HG03135 (cell line): ENCODE measurements at regions not wholly inside any gene's neighbourhood (a gene's known extent, or its start where the extent isn't known, plus 50 kb on each side); places are given as distances from the start of the nearest gene placed in this dataset.
"Not testable (repeated sequence)": the region's sequence is repeated elsewhere in the genome, so short reads cannot be mapped to it uniquely, and the experiment has no call there.

ENCODE experiments used
- ATAC-seq: cut with Tn5 transposase; IDR thresholded peaks from one replicate; pipeline ENCODE4 v1.9.1; 2021; ENCODE audit warnings: mild to moderate bottlenecking, moderate library complexity; ENCODE audit not compliant: unreplicated experiment

DNA sequence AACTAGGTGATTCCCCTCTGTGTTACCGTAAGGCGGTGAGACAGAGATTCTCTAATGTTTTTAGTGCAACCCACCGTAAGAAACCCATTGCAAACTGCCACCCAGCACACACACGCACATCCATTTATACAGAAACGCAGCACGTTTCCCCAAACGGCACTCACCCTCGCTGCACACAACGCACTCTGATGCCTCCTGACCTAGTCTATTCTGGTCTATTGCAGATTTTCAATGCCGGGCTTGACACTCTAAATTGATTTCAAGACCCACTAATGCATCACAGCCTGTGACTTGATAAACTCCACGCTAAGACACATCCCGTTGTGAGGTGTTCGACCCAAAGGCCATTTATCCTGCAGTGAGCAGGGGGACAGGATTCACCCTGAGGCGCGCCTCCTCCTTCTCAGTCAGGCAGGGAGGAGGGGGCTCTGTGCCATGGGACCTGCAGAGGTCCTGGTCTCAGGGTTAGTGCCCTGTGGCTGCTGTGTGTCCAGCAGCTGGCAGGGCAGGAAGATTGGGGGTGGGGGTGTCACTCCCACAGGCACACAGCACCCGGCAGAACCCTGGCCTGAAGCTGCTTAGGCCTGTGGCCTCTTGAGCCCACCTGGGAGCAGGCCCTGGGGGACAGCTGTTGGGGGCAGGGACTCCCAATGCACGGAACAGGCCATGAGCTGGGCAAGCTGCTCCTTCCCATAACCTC, 335.6 kb downstream of the PREX1 start:
- ATAC-seq, result no peak

DNA sequence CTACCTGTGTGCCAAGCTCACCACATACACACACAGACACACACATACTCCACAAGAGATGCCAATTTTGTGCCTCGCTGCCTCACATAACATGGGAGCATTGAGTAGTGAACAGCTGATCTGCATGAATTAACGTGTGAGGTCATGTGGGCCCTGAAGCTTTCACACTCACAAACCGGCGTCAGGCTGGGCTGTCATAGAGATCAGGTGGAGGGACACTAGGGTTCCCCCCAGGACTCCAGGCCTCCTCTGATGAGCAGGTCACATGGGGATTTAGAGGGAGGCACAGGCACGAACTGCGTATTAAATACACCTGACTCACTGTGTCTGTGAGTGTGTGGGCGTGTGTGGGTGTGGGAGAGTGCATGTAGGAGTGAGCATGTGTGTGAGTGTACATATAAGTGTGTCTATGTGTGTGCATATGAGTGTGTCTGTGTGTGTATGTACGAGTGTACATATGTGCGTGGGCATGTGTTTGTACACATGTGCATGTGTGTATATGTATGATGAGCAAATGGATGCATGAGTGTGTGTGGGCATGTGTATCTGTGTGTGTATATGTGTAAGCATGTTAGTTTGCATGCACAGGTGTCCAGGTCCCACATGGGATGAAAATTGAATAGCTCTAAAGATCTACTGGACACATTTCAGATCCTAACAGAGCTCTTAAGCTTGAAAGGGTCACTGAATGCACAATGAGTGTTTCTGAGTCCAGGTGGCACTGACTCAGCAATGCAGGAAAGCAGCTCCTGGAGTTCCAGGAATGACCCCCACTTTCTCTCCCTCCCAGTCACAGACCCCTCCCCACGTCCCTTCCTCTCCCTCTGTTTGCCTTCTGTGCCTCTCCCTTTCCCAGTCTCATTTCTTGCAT, 336.6 kb downstream of the PREX1 start:
- no peak for ATAC-seq

DNA sequence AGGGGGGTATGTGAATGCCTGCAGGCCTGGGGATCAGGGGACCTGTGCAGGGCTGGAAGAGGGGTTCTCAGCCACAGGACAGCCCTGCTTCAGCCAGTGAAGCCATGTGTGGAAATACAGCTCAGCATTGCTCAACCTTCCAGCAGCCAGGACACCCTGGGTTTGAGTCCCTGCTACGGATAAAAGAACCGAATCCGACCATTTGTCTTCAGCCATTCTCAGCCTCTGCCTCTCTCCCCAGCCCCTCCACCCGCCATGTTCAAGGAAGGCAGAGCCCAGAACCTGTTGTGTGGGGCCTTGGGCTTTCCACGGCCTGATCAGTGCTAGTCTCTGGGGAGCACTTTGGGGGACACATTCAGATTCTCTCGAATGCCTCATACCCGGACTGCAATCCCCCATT, 337.5 kb downstream of the PREX1 start:
- not testable (repeated sequence) for ATAC-seq

DNA sequence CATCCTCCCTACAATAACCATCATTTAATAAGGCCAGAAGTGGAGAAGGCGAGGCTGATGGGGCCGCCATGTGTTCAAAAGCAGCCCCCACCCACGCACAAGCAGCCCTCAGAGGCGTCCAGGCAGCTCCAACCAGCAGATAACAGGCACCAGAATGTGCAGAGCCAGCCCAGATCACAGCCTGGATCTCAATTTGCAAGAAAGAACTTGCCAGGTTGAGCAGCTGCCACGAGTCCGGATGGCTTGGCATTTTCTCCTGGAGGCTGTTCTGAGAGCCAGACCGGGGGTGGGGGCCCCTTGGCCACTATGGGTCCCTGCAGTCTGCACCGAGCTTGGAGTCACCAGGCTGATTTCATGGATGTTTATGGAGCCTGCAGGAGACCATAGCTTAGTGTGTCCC, 338.1 kb downstream of the PREX1 start:
- ATAC-seq, result no peak

GRCh38 chr20:48489046-48489463, 338.7 kb downstream of the PREX1 start:
- ATAC-seq, result no peak

DNA sequence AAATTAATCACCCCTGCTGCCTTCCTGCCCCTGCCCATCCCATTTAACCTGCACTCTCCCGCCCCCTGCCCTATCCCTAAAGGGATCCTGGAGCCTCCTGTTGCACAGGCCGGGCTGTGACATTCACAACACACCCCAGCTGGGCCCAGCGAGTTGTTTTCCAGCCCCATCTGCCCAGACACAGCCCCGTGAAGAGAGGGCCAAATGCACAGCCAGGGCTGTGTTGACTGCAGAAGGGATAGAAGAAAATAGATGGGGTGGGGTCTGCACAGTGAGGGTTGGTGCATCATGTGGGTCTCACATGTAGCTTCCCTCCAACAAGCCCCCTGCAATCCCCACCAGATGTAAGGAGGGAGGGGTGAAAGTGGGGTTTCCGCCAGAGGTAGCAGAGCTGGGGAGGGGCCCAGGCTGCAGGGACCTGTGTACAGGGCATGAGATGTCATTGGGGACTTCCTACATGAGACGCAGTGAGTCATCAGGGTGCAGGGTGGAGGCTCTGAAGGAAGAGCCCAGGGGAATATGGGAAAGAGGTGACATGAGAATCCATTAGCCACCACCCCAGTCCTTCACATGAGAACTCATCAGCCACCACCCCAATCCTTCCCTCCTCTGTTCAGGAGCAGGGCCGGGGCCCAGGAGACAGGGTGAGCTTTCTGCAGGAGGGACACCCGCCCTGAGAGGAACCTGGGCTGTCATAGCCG, 339.3 kb downstream of the PREX1 start:
- ATAC-seq, result not testable (repeated sequence)

DNA sequence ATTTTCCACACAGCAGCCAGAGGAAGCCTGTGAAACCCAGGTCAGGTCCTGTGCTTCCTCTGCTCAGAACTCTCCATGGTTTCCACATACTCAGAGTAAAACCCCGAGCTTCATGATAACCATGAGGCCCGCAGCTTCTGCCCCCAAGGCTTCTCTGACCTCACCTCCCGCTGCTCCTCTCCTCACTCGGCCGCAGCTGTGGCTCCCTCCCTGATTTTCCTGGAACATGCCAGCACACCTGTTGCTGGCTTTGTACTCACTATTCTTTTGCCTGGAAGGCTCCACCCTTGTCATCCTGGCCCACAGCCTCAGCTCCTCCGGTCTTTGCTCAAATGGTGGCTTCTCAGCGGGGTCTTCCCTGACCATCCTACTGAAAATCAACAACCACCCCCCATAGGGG, 341.7 kb downstream of the PREX1 start:
- no peak for ATAC-seq

DNA sequence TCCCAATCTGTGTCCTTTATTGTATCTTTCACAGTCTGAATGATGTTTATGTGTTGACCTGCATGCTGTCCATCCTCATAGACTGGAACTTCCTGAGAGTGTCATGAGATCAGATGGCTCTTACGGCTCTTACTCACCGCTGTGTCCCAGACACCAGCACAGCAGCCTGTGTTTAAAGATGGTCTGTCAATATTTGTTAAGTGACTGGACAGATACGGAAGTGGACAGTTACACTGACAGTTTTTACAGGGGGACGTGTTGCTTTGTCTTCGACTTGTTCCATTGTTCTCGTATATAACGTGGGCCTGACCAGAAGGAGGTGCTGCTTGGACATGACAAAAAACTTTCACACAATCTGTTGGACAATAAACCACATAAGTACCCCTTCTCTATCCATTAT, 342.6 kb downstream of the PREX1 start:
- ATAC-seq, result not testable (repeated sequence)

GRCh38 chr20:48483334-48484066, 344.3 kb downstream of the PREX1 start:
- ATAC-seq, result no peak

DNA sequence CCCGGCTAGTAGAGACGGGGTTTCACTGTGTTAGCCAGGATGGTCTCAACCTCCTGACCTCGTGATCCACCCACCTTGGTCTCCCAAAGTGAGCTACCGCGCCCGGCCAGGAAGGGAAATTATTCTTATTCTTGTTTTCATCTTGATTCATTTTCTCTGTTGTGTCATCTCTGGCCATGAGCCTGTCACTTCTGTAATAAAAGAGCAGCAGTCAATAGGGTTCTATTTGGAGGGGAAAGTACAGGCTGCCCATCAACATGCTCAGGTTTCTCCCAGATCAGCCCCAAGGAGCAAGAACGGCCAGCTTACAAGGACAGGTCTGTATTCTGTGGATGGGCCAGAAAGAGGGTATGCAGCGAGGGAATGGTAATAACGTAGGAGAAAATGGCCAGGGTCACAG, 345.0 kb downstream of the PREX1 start:
- no peak for ATAC-seq

- no peak for ATAC-seq
Observed at GRCh38 chr20:48480216-48480772, 347.5 kb downstream of the PREX1 start.

DNA sequence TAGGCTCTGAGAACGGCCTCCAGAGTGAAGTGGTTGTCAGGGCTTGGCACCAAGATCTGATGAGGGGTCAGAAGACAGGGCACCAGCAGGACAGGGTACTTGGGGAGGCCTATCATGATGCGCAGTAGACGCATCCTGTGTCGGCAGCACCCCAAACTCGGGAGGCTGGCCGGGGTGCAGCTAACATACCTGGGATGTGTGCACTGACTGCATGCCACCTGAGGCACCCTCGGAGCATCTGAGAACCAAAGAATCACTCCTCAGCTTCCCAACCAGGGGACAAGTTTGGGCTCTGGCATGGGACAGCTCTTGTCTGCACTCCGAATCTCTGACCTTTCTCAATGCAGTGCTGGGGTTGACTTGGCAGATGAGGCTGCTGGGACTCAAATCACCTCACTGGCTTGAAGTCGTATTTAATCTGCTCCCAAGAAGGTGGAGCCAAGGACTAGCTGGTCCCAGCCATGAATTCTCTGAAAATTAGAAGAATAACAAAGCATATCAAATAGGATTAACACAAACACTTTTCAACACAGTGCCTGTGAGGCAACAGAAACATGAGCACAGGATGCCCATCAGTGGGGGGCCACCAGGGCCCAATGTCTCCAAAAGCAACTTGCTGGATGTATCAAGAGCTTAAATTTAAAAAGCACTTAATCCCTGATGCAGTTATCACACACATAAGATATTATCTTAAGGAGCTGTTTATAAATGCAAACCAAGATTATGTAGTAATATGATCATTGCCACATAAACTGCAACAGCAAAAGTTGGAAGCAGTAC, 348.8 kb downstream of the PREX1 start:
- no peak for ATAC-seq

DNA sequence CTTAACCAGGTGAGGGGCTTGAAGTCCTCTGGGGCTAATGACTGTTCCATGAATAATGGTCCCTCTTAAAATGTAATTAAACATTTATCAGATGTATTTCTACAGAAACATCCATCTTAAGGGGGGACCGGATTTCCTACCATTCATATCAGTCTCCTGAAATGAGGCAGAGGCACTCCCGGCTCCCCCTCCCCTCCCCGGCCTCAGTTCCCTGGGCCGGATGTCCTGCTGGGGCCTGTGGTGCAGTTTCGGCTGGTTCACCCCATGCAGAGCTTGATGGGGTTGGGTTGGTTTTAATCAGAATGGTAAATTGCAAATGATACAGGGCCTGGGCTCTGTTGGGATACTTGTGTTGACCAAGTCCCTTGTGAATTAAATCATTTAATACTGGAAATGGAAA, 349.4 kb downstream of the PREX1 start:
- no peak for ATAC-seq

GRCh38 chr20:48476854-48477253, 350.9 kb downstream of the PREX1 start:
- no peak for ATAC-seq

DNA sequence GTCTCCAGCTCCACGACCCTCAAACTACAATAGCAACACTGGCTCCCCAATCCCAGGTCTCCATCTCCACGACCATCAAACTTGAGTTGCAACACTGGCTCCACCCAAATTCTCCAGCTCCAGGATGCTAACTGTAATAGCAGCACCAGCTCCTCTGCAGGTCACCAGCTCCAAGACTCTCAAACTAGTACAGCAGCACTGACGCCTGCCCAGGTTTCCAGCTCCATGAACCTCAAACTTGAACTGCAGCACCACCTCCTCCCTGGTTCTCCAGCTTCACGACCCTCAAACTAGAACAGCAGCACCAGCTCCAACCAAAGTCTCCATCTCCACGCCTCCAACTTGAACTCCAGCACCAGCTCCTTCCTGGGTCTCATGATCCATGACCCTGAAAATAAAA, 353.8 kb downstream of the PREX1 start:
- no peak for ATAC-seq

GRCh38 chr20:48471759-48472408, 355.9 kb downstream of the PREX1 start:
- no peak for ATAC-seq

- ATAC-seq, result no peak
Observed at GRCh38 chr20:48471176-48471575, 356.6 kb downstream of the PREX1 start.

GRCh38 chr20:48470141-48470540, 357.7 kb downstream of the PREX1 start:
- ATAC-seq, result no peak

- no peak for ATAC-seq
Observed at GRCh38 chr20:48469026-48469425, 358.8 kb downstream of the PREX1 start.
